IPS DF 19.7 (cell line): ENCODE measurements at regions not wholly inside any gene's neighbourhood (a gene's known extent, or its start where the extent isn't known, plus 50 kb on each side); places are given as distances from the start of the nearest gene placed in this dataset.
A peak's percentile ranks its signal among the peaks of the same experiment; 100 is the strongest.

ENCODE experiments used
- DNase-seq: peaks from one replicate; pipeline ENCODE4 v3.0.0-alpha.2; 2013; ENCODE audit warnings: low read depth, low spot score

GRCh38 chr2:155810411-155810810 is 522.1 kb downstream of the NR4A2 start:
- DNase-seq, result no peak

- no peak for DNase-seq
Observed at GRCh38 chr2:155802888-155803287, 529.6 kb downstream of the NR4A2 start.

- DNase-seq, result no peak
Observed at GRCh38 chr2:155792666-155793065, 539.9 kb downstream of the NR4A2 start.

- DNase-seq, result no peak
Observed at GRCh38 chr2:155770516-155770915, 562.0 kb downstream of the NR4A2 start.

- no peak for DNase-seq
Observed at GRCh38 chr2:155766342-155767115, 566.0 kb downstream of the NR4A2 start.

GRCh38 chr2:155755481-155755880 is 577.0 kb downstream of the NR4A2 start:
- no peak for DNase-seq

- DNase-seq, result no peak
Observed at GRCh38 chr2:155748131-155748530, 584.4 kb downstream of the NR4A2 start.

GRCh38 chr2:155747531-155747930 is 585.0 kb downstream of the NR4A2 start:
- no peak for DNase-seq

- no peak for DNase-seq
Observed at GRCh38 chr2:155733091-155733853, 599.2 kb downstream of the NR4A2 start.

GRCh38 chr2:155730804-155731203 is 601.7 kb downstream of the NR4A2 start:
- DNase-seq, result no peak

GRCh38 chr2:155727187-155727895 is 605.2 kb downstream of the NR4A2 start:
- peak; percentile 9 for DNase-seq

GRCh38 chr2:155722290-155722689 is 610.2 kb downstream of the NR4A2 start:
- DNase-seq, result no peak

GRCh38 chr2:155715705-155716104 is 616.8 kb downstream of the NR4A2 start:
- DNase-seq, result no peak

- DNase-seq, result no peak
Observed at GRCh38 chr2:155714983-155715382, 617.5 kb downstream of the NR4A2 start.

GRCh38 chr2:155708071-155708470 is 624.5 kb downstream of the NR4A2 start:
- DNase-seq, result no peak

- DNase-seq, result no peak
Observed at GRCh38 chr2:155703917-155704316, 628.6 kb downstream of the NR4A2 start.

- DNase-seq, result no peak
Observed at GRCh38 chr2:155703048-155703447, 629.5 kb downstream of the NR4A2 start.

GRCh38 chr2:155701721-155702120 is 630.8 kb downstream of the NR4A2 start:
- no peak for DNase-seq

- DNase-seq, result no peak
Observed at GRCh38 chr2:155696571-155696970, 636.0 kb downstream of the NR4A2 start.

GRCh38 chr2:155695505-155695904 is 637.0 kb downstream of the NR4A2 start:
- DNase-seq, result no peak

GRCh38 chr2:155692856-155693255 is 639.7 kb downstream of the NR4A2 start:
- DNase-seq, result no peak

- no peak for DNase-seq
Observed at GRCh38 chr2:155692106-155692505, 640.4 kb downstream of the NR4A2 start.
